22Rv1 (cell line): ENCODE measurements at regions not wholly inside any gene's neighbourhood (a gene's known extent, or its start where the extent isn't known, plus 50 kb on each side); places are given as distances from the start of the nearest gene placed in this dataset.

ENCODE experiments used
- H3K27ac ChIP-seq: fragments of 450-650 bp; 2 replicates; pipeline ENCODE4 v1.5.1; 2017
- ZFX ChIP-seq: fragments of 450-650 bp; IDR thresholded peaks from 2 replicates; pipeline ENCODE4 v1.6.1; 2017; ENCODE audit warnings: antibody characterized with exemption, borderline replicate concordance
- TF ChIP-seq, protein P1 (sequence below): fragments of 450-650 bp; IDR thresholded peaks from 2 replicates; pipeline ENCODE4 v1.5.1; 2017; ENCODE audit warnings: mild to moderate bottlenecking

DNA sequence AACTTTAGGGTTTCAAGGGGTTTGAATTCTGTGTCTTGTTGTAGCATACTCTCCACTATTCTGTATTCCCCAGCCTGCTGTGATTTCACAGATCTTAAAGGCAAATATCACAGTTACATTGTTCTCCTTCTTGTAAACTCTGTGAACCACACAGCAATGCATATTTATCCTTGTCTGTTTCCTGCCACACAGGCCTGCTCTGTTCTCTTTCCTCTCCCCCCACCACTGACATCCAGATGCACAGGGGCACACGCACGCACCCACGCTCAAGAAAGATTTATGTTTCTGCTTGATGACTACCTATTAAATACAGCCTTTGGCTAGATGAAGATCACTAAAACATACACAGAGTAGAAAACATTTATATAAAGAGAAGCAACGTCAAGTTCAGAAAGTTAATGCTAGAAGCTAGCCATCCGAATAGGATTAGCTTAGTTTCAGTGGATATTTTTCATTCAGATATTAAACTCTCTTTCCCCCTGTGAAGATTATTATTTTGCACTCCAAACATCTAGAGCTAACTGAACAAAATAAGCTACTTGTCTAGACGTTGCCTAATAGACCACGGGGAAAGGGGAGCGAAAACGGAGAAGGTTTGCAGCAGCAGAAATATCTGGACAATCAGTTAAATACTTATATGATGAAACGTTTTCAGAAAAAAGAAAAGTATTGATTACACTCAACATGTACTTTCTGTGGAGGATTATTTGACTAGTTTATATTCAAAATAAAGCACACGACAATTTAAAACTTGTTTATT is 193.1 kb upstream of the SEMA3C start:
- no peak for TF ChIP-seq ZFX
- TF ChIP-seq, protein P1, sequence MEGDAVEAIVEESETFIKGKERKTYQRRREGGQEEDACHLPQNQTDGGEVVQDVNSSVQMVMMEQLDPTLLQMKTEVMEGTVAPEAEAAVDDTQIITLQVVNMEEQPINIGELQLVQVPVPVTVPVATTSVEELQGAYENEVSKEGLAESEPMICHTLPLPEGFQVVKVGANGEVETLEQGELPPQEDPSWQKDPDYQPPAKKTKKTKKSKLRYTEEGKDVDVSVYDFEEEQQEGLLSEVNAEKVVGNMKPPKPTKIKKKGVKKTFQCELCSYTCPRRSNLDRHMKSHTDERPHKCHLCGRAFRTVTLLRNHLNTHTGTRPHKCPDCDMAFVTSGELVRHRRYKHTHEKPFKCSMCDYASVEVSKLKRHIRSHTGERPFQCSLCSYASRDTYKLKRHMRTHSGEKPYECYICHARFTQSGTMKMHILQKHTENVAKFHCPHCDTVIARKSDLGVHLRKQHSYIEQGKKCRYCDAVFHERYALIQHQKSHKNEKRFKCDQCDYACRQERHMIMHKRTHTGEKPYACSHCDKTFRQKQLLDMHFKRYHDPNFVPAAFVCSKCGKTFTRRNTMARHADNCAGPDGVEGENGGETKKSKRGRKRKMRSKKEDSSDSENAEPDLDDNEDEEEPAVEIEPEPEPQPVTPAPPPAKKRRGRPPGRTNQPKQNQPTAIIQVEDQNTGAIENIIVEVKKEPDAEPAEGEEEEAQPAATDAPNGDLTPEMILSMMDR: no peak
- no peak overlapping the region for H3K27ac ChIP-seq

DNA sequence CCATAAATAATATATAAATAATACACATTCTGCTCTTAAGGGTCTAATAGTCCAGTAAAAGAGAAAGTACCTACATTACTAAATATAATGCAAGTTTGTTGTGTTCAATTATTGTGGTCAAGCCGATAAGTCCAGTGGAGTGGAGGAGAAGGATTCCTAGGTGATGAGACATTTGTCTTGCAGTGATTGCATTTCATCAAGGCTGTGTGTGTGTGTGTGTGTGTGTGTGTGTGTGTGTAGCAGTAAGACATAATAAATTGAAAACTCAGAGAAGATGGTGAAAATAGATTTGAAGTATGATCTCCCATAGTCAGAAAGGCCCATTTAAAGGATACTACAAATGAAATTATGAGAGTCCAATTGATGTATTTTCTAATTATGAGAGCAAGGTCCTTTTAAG is 192.5 kb upstream of the SEMA3C start:
- no peak overlapping the region for H3K27ac ChIP-seq
- TF ChIP-seq ZFX: no peak
- TF ChIP-seq, protein P1: no peak

DNA sequence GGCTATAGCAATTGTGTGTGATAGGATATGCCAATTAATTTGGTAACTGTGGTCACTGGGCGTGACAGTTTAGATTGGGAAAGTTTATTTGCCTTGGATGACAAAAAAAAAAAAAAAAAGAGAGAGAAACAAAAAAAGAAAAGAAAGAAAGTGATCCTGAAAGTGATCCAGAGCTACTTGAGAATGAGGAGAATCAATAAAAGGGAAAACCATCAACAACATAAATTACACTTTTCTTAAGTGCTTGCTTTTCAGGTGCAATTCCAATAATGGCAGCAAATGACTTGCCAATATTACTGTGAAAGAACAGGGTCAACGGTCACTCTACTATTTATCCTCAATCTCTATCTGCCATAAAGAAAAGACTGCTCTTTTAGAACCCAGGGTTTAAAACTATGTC is 191.8 kb upstream of the SEMA3C start:
- TF ChIP-seq, protein P1: no peak
- TF ChIP-seq ZFX: no peak
- H3K27ac ChIP-seq: no peak overlapping the region

DNA sequence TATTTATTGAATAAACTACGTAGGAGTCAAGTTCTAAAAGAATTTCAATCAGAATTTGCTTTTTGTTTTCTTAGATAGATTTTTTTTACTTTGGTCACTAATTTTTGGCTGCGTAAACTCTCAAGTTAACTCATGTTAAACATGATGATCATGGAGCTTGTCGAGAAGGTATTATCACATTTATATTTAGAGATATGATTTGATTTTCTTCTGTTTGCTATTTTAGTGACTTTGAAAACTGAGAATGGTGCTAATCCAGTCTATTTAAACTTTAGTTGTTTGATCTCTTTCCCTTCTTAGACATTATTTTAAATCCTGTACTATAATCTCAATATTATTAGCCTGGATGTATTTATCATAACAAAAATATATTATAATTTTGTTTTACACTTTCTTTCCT is 179.4 kb upstream of the SEMA3C start:
- H3K27ac ChIP-seq: peak overlapping the region; percentile 1; the same call in 1 of the 2 replicates
- TF ChIP-seq ZFX: no peak
- TF ChIP-seq, protein P1: no peak

DNA sequence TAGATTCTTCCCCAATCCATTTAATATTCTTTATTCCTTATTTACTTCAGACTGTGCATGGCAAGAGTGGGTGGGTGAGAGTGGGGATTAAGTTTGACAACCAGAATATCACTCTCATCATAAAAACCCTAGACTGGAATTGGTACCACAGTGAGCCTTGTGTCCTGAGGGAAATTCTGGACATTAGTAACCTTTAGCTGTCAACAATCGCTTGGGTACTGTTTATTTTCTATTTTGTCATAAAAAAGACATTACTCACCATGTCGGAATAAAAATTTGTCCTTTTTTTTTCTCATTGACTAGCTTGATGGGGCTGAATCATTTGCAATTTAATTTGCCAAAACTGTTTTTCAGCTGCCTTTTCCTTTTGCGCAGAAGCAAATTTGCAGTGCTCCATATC is 176.1 kb upstream of the SEMA3C start:
- no peak overlapping the region for H3K27ac ChIP-seq

DNA sequence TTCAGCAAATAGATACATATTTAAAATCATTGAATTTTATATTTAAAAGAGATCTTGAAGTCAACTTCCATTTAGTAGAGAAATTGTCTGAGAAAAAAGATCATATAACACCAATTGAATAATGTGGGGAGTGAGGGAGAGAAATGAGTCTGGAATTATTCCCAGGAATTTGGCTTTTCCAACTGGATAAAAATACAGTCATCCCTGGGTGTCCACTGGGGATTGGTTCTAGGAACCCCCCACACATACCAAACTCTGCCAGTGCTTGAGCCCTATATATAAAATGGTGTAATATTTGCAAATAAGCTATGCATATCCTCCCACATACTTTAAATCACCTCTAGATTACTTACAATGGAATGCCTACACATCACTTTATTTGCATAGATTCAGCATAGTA is 162.8 kb upstream of the SEMA3C start:
- H3K27ac ChIP-seq: no peak overlapping the region
- no peak for TF ChIP-seq ZFX

More for the DNA sequence above, 176.1 kb upstream of the SEMA3C start:
- TF ChIP-seq ZFX: no peak
- TF ChIP-seq, protein P1: no peak

DNA sequence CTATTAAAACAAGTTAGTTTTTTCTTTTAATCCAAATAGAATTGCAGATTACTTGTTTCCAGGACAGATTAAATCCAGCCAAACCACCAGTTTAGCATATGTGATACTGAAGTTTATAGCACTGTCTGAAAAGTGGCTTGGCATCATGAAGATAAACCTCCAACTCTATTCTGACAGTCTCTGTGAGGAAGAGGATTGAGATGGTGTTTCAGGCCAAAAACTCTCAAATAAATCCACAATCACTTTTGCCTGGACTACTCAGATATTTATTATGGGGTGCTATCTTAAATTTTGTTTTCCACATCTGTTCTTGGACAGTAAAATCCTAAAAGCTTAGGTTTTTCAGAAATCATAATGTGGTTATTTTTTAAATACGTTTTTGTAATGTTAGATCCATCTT is 161.7 kb upstream of the SEMA3C start:
- TF ChIP-seq, protein P1: no peak
- no peak for TF ChIP-seq ZFX
- no peak overlapping the region for H3K27ac ChIP-seq
